ENCODE measurements at regions not wholly inside any gene's neighbourhood (a gene's known extent, or its start where the extent isn't known, plus 50 kb on each side); places are given as distances from the start of the nearest gene placed in this dataset.

DNA sequence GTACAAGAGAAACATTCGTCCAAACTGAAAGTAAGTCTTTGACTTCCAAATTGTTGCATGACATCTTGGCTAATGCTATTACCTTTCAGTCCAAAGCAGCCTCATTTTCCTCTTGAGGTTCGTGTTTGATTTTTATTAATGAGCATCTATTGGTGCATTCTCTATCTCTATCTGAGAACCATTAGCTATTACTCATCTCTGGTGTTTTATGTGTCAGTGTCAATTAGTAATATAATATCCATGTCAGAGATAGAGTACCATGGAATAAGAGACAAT is 388.1 kb upstream of the GOT2 start:
- Histone ChIP-seq H3K9ac (ENCODE audit: low read length) (no peak overlapping the region), H3K4me3 (ENCODE audit: low read length) (no peak overlapping the region), H3F3A (ENCODE audit: insufficient read depth, low read length, poor library complexity, severe bottlenecking) (no peaks in the 10 kb centered on the region), H2AFZ (ENCODE audit: low read depth, low read length) (no peak overlapping the region), H3K4me2 (ENCODE audit: low read length) (no peak overlapping the region), H3K9me3 (ENCODE audit: low read length) (no peaks in the 10 kb centered on the region), H3K9me2 (ENCODE audit: insufficient read depth, low read length) (no peaks in the 10 kb centered on the region), H4K20me1 (ENCODE audit: insufficient read depth) (no peaks in the 10 kb centered on the region), H3K27ac (ENCODE audit: low read length) (no peak overlapping the region), H3K36me3 (ENCODE audit: insufficient read depth, low read length) (no peaks in the 10 kb centered on the region), H3K27me3 (ENCODE audit: insufficient read depth, low read depth, low read length) (no peaks in the 10 kb centered on the region), H3K79me2 (replicated peaks; ENCODE audit: insufficient read depth, low read length) (no peaks in the 10 kb centered on the region)
- no peak for TF ChIP-seq SMC3 (conservative IDR thresholded peaks at IDR 0.05; ENCODE audit: poor library complexity)
- TF ChIP-seq REST (IDR thresholded peaks at IDR 0.05; ENCODE audit: borderline replicate concordance), result no peak
- no peak for TF ChIP-seq CTCF (IDR thresholded peaks at IDR 0.05; ENCODE audit: poor library complexity, severe bottlenecking)
- no peak for TF ChIP-seq EP300 (conservative IDR thresholded peaks at IDR 0.05; ENCODE audit: poor library complexity, severe bottlenecking)
- TF ChIP-seq EZH2 (IDR thresholded peaks at IDR 0.05; ENCODE audit: borderline replicate concordance, insufficient read depth, low read length, poor library complexity, severe bottlenecking), result no peak
- no peak for TF ChIP-seq MXI1 (conservative IDR thresholded peaks at IDR 0.05; ENCODE audit: poor library complexity, severe bottlenecking)
- no peak for TF ChIP-seq TAF1 (IDR thresholded peaks at IDR 0.05; ENCODE audit: low read depth)
- no peak for TF ChIP-seq POLR2AphosphoS5 (IDR thresholded peaks at IDR 0.05)

DNA sequence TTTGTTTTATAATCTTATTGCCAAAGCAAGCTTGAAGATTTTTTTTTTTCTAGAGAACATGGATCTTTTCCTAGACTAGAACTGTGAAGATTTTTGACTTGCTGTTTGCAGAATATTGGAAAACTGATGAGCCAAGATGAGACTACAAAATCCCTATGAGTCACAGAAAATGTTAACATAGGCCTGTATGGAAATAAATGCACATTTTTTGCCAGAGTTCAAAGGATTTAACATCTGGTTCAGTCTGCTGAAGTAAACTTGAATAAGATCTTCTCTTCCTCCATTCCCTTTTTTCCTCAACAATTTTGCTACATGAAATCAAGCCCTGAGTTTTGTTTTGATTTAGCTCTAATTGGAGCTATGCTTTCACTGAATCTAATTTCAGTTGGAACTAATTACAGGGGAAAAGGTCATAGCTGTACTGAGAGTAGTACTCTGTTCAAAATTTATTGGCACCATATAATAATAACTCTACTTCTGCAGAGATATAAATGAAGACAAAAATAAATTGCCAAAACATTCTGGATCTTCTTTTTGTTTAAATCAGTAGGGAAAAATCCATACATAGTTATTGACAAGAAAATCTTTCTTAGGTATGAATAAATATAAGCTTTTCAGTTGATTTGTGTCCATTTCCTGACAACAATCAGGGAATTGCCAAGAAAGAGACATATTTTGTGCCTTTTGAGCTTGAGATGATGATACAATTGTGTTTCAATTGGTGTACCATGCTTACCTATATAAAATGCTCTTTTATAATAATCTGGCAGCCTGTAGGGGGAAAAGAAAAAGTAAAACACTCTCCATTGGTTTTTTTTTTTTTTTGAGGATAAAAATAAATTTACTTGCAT is 387.5 kb upstream of the GOT2 start:
- no peak overlapping the region for H2AFZ ChIP-seq (ENCODE audit: low read depth, low read length)
- no peaks in the 10 kb centered on the region for H3K27me3 ChIP-seq (ENCODE audit: insufficient read depth, low read depth, low read length)
- H4K20me1 ChIP-seq (ENCODE audit: insufficient read depth), result no peaks in the 10 kb centered on the region
- H3K36me3 ChIP-seq (ENCODE audit: insufficient read depth, low read length), result no peaks in the 10 kb centered on the region
- no peaks in the 10 kb centered on the region for H3K9me2 ChIP-seq (ENCODE audit: insufficient read depth, low read length)
- no peak for TF ChIP-seq MXI1 (conservative IDR thresholded peaks at IDR 0.05; ENCODE audit: poor library complexity, severe bottlenecking)
- no peak for TF ChIP-seq CTCF (IDR thresholded peaks at IDR 0.05; ENCODE audit: poor library complexity, severe bottlenecking)
- no peak for TF ChIP-seq TAF1 (IDR thresholded peaks at IDR 0.05; ENCODE audit: low read depth)
- TF ChIP-seq RAD21 (conservative IDR thresholded peaks at IDR 0.05), result no peak
- no peak for TF ChIP-seq SMC3 (conservative IDR thresholded peaks at IDR 0.05; ENCODE audit: poor library complexity)
- no peak for TF ChIP-seq REST (IDR thresholded peaks at IDR 0.05; ENCODE audit: borderline replicate concordance)
- no peak for TF ChIP-seq EP300 (conservative IDR thresholded peaks at IDR 0.05; ENCODE audit: poor library complexity, severe bottlenecking)
- TF ChIP-seq EZH2 (IDR thresholded peaks at IDR 0.05; ENCODE audit: borderline replicate concordance, insufficient read depth, low read length, poor library complexity, severe bottlenecking), result no peak
- no peak for TF ChIP-seq POLR2AphosphoS5 (IDR thresholded peaks at IDR 0.05)
- H3F3A ChIP-seq (ENCODE audit: insufficient read depth, low read length, poor library complexity, severe bottlenecking), result no peaks in the 10 kb centered on the region
- no peaks in the 10 kb centered on the region for H3K9me3 ChIP-seq (ENCODE audit: low read length)
- no peak overlapping the region for H3K4me2 ChIP-seq (ENCODE audit: low read length)
- no peak overlapping the region for H3K27ac ChIP-seq (ENCODE audit: low read length)
- H3K79me2 ChIP-seq (replicated peaks; ENCODE audit: insufficient read depth, low read length), result no peaks in the 10 kb centered on the region
- no peak overlapping the region for H3K9ac ChIP-seq (ENCODE audit: low read length)
- no peak overlapping the region for H3K4me3 ChIP-seq (ENCODE audit: low read length)

Data from neural cell (in vitro differentiated cells).